ENCODE measurements at regions not wholly inside any gene's neighbourhood (a gene's known extent, or its start where the extent isn't known, plus 50 kb on each side); places are given as distances from the start of the nearest gene placed in this dataset.

GRCh38 chr9:88748566-88749261, 213.7 kb downstream of the NXNL2 start:
- TF ChIP-seq CTCF (IDR thresholded peaks at IDR 0.05): no peak
- no peak for TF ChIP-seq IRF2 (CRISPR knock-in tag; IDR thresholded peaks at IDR 0.05; ENCODE audit: borderline replicate concordance, low read depth)
- TF ChIP-seq MLX (CRISPR knock-in tag; IDR thresholded peaks at IDR 0.05): no peak
- TF ChIP-seq, protein P1, sequence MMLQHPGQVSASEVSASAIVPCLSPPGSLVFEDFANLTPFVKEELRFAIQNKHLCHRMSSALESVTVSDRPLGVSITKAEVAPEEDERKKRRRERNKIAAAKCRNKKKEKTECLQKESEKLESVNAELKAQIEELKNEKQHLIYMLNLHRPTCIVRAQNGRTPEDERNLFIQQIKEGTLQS (CRISPR knock-in tag; conservative IDR thresholded peaks at IDR 0.05): no peak
- TF ChIP-seq RORB (CRISPR knock-in tag; IDR thresholded peaks at IDR 0.05): no peak
- no peak for TF ChIP-seq EMX1 (CRISPR knock-in tag; IDR thresholded peaks at IDR 0.05)
- TF ChIP-seq ZNF423 (CRISPR knock-in tag; IDR thresholded peaks at IDR 0.05): no peak

All from WTC11 (cell line).